SK-N-SH (cell line): ENCODE measurements at regions not wholly inside any gene's neighbourhood (a gene's known extent, or its start where the extent isn't known, plus 50 kb on each side); places are given as distances from the start of the nearest gene placed in this dataset.

ENCODE experiments used
- CTCF ChIP-seq: fragments of 200-600 bp; sonication (generic); IDR thresholded peaks from 2 replicates; pipeline ENCODE4 v1.6.1; 2017; ENCODE audit warnings: antibody characterized with exemption, mild to moderate bottlenecking, moderate library complexity
- EP300 ChIP-seq, 2 experiments: IDR thresholded peaks; 2 replicates each; pipeline versions ENCODE4 v1.4.0 to v1.6.1; 2012; ENCODE audit warnings: borderline replicate concordance in 1 of 2, low read depth in 1 of 2, low read length in 1 of 2
- FOXJ3 ChIP-seq: sonication (generic); formaldehyde crosslinking; IDR thresholded peaks from 2 replicates; pipeline ENCODE4 v1.5.1; 2020; ENCODE audit warnings: mild to moderate bottlenecking, missing genetic modification reagents
- NRF1 ChIP-seq: IDR thresholded peaks from 2 replicates; pipeline ENCODE4 v1.6.1; 2012; ENCODE audit warnings: low read depth, mild to moderate bottlenecking, low read length
- RCOR1 ChIP-seq: fragments of 150-350 bp; IDR thresholded peaks from 2 replicates; pipeline ENCODE4 v1.6.1; 2017; ENCODE audit warnings: antibody characterized with exemption, low read length

- no peak for TF ChIP-seq NRF1
- no peak for TF ChIP-seq EP300 (IDR thresholded peaks at IDR 0.05; ENCODE audit: borderline replicate concordance in 1 of 2, low read depth in 1 of 2, low read length in 1 of 2)
- no peak for TF ChIP-seq FOXJ3 (CRISPR knock-in tag)
- TF ChIP-seq CTCF, result no peak
- TF ChIP-seq RCOR1, result no peak
Measured at GRCh38 chr15:62568004-62568403, 402.9 kb upstream of the C2CD4B start.
